ENCODE measurements at regions not wholly inside any gene's neighbourhood (a gene's known extent, or its start where the extent isn't known, plus 50 kb on each side); places are given as distances from the start of the nearest gene placed in this dataset.

DNA sequence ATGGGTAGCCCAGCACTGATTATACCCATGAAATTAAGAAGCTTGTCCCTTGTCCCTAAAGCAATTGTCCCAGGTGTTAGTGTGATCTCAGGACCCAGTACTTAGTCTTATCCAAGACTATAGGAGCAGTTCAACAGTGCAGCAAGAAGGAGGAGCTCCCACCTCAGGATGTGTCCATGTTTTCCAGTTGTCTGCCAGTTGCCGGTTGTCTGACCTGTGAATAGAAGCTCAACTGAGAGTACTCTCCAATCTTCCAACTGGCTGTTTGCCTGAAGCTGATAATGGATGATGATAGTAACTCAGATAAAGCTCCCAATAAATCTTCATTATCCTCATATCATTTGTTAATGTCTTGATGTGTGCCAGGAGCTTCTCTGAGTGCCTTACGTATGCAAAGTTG is 107.2 kb upstream of the HTR2A start:
- Histone ChIP-seq H3K4me3 (ENCODE audit: low read depth, low read length) (no peak overlapping the region), H3K27me3 (ENCODE audit: control insufficient read depth, insufficient read depth, low read length) (no peaks in the 10 kb centered on the region), H3K36me3 (ENCODE audit: control insufficient read depth, insufficient read depth, low read length) (no peaks in the 10 kb centered on the region)
- DNase-seq (ENCODE audit: low read depth) = no peak
- TF ChIP-seq, protein P1, sequence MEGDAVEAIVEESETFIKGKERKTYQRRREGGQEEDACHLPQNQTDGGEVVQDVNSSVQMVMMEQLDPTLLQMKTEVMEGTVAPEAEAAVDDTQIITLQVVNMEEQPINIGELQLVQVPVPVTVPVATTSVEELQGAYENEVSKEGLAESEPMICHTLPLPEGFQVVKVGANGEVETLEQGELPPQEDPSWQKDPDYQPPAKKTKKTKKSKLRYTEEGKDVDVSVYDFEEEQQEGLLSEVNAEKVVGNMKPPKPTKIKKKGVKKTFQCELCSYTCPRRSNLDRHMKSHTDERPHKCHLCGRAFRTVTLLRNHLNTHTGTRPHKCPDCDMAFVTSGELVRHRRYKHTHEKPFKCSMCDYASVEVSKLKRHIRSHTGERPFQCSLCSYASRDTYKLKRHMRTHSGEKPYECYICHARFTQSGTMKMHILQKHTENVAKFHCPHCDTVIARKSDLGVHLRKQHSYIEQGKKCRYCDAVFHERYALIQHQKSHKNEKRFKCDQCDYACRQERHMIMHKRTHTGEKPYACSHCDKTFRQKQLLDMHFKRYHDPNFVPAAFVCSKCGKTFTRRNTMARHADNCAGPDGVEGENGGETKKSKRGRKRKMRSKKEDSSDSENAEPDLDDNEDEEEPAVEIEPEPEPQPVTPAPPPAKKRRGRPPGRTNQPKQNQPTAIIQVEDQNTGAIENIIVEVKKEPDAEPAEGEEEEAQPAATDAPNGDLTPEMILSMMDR (IDR thresholded peaks at IDR 0.05; ENCODE audit: insufficient read depth, low read length, severe bottlenecking) = no peak
- FAIRE-seq = no peak

DNA sequence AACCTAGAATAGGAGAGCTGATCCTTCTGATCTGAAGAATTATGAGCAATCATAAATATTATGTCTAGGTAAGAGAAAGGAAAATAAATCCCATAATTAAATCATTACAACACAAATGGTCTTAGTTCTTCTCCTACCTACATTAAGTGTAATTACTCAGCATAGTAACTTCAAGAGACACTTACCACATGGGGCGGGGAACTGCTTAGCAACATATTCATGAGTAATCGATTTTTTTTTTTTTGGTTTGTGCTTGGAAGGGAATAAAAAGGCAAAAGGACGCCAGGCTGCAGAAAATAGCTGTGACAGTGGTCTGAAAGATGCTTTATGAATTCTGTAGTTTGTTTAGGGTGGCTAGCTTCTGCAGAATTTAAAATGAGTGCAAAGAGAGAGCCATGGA is 103.3 kb upstream of the HTR2A start:
- TF ChIP-seq, protein P1 (IDR thresholded peaks at IDR 0.05; ENCODE audit: insufficient read depth, low read length, severe bottlenecking) = no peak
- H3K27me3 ChIP-seq (ENCODE audit: control insufficient read depth, insufficient read depth, low read length) = no peaks in the 10 kb centered on the region
- no peak for FAIRE-seq
- H3K36me3 ChIP-seq (ENCODE audit: control insufficient read depth, insufficient read depth, low read length) = no peaks in the 10 kb centered on the region
- no peak overlapping the region for H3K4me3 ChIP-seq (ENCODE audit: low read depth, low read length)
- peak; percentile 42 for DNase-seq (ENCODE audit: low read depth)

DNA sequence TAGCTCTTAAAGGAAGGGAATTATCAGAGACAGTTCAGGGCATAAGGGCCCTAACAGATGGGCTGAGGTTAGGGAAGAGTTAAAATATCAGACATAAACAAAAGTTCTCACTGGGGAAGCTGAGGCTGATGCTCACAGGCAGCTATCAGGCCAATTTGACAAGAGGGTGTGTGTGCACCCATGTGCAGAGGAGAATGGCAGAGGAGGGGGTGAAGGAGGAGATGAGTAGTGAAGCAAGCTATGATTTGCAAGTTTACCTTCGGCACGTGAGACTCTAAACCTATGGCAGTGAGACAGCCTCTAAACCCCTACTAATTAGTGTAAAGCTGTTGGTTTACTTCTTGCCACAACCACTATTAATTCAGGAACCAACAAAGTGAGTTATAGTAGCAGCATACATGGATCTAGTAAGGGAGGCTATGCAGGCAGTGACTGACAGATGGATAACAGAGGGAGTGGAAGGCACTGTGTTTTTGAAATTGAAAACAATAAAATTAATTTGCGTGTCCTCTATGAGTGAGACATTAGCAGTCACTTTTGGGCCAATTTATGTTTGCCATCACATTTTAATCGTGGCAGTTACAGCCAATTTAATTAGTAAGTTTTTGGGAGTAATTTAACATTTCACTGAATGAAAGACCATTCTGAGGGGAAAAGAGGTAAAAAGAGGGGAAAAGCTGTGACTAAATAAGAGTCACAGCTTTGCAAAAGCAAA is 99.6 kb upstream of the HTR2A start:
- no peak for FAIRE-seq
- H3K36me3 ChIP-seq (ENCODE audit: control insufficient read depth, insufficient read depth, low read length) = no peaks in the 10 kb centered on the region
- no peaks in the 10 kb centered on the region for H3K27me3 ChIP-seq (ENCODE audit: control insufficient read depth, insufficient read depth, low read length)
- TF ChIP-seq, protein P1 (IDR thresholded peaks at IDR 0.05; ENCODE audit: insufficient read depth, low read length, severe bottlenecking) = no peak
- no peak for DNase-seq (ENCODE audit: low read depth)
- H3K4me3 ChIP-seq (ENCODE audit: low read depth, low read length) = no peak overlapping the region

DNA sequence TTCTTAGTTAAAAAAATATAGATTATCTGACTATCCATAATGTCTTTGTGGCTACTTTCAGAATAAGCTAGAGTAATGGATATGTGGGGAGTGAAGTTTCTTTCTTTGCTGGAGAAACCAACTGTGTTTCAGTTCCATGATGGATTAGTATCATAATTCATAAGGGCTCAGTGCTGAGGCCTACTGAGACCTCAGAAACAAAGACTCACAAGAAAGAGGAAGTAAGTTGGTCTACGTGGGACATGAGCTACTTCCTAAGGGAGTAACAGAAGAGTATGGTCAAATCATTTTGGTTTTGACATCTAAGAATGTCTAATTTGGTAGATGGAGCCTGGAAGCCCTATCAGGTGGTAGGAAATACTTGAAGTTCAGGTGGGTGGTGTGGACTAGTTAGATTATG is 99.0 kb upstream of the HTR2A start:
- DNase-seq (ENCODE audit: low read depth) (no peak), FAIRE-seq (no peak)
- no peaks in the 10 kb centered on the region for H3K36me3 ChIP-seq (ENCODE audit: control insufficient read depth, insufficient read depth, low read length)
- H3K27me3 ChIP-seq (ENCODE audit: control insufficient read depth, insufficient read depth, low read length) = no peaks in the 10 kb centered on the region
- TF ChIP-seq, protein P1 (IDR thresholded peaks at IDR 0.05; ENCODE audit: insufficient read depth, low read length, severe bottlenecking) = no peak
- no peak overlapping the region for H3K4me3 ChIP-seq (ENCODE audit: low read depth, low read length)

DNA sequence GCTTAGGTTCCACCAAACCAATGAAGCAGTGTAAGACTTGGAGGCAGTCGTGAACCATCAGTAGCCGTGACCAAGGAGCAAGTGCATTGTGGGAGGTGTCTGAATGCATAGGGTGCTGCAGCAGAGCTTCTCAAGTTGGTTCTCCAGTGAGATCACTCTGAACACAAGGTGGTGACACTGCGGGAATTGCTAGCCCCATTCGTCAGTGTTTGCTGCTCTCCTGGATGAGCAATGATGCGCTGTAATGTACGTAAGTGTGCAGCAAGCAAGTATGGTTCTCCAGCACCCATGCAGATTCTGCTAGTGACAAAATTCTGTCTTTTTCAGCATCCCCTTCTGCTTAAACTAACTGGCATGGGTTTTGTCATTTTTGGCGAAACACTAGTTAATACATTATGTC is 97.6 kb upstream of the HTR2A start:
- no peaks in the 10 kb centered on the region for H3K27me3 ChIP-seq (ENCODE audit: control insufficient read depth, insufficient read depth, low read length)
- FAIRE-seq (no peak), DNase-seq (ENCODE audit: low read depth) (no peak)
- TF ChIP-seq, protein P1 (IDR thresholded peaks at IDR 0.05; ENCODE audit: insufficient read depth, low read length, severe bottlenecking) = no peak
- H3K4me3 ChIP-seq (ENCODE audit: low read depth, low read length) = no peak overlapping the region
- no peaks in the 10 kb centered on the region for H3K36me3 ChIP-seq (ENCODE audit: control insufficient read depth, insufficient read depth, low read length)

DNA sequence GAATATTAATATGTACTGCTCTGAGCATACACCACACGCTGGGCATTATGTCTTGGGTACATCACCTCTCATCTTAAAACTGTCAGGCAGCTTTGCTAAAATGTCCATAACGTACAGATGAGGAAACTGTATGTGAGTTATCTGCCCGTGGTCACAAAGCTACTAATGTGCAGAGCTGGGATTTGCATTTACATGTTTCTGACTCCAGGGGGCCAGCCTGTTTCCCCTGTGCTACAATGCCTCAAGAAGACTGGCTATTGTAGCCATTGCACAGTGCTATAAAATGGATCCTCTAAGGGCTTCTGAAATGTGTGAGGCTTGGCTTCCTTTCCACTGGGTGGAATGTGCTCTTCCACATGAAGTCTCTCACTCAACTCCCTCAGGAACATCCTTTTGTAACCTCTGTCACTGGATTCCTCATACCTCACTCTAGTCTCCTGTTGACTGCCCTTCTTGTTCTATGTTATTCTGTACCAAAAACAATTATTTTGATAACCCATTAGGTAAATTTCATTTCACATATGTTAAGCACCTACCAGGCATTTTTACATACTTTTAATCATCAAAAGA is 95.6 kb upstream of the HTR2A start:
- H3K4me3 ChIP-seq (ENCODE audit: low read depth, low read length) = no peak overlapping the region

More for the DNA sequence above, 95.6 kb upstream of the HTR2A start:
- H3K36me3 ChIP-seq (ENCODE audit: control insufficient read depth, insufficient read depth, low read length) = no peaks in the 10 kb centered on the region
- peak; percentile 28 for DNase-seq (ENCODE audit: low read depth)
- TF ChIP-seq, protein P1 (IDR thresholded peaks at IDR 0.05; ENCODE audit: insufficient read depth, low read length, severe bottlenecking) = peak; percentile 25
- FAIRE-seq = no peak
- H3K27me3 ChIP-seq (ENCODE audit: control insufficient read depth, insufficient read depth, low read length) = no peaks in the 10 kb centered on the region
